H1 (cell line): ENCODE measurements at regions not wholly inside any gene's neighbourhood (a gene's known extent, or its start where the extent isn't known, plus 50 kb on each side); places are given as distances from the start of the nearest gene placed in this dataset.

Source experiments
- CTCF ChIA-PET: fragments of 300-600 bp; sonication (Branson Sonifier 250); formaldehyde crosslinking; loops from one replicate; lab custom pipeline; 2021; ENCODE audit not compliant: partially characterized antibody; lab: Charles Lee
- POLR2A ChIA-PET: fragments of 300-600 bp; sonication (Branson Sonifier 250); formaldehyde crosslinking; loops from one replicate; lab custom pipeline; 2021; ENCODE audit warnings: inconsistent platforms; ENCODE audit not compliant: partially characterized antibody; lab: Charles Lee
- DNase-seq, 2 experiments: peaks; one replicate each; pipeline versions ENCODE4 v3.0.0 to v3.0.0-alpha.2; 2010 to 2022; ENCODE audit warnings: low spot score in 2 of 2, low read depth in 1 of 2, mixed read lengths in 1 of 2
- FAIRE-seq: peaks from 2 replicates; lab custom pipeline; 2011; peaks lifted over from hg19 to GRCh38; lab: Jason Lieb, UNC
- H2AFZ ChIP-seq: 2 replicates; pipeline ENCODE4 v1.8.1; 2012; ENCODE audit warnings: low read length, inconsistent platforms
- H2AK5ac ChIP-seq: 2 replicates; pipeline ENCODE4 v1.6.1; 2013; ENCODE audit warnings: low read depth, low read length
- H2BK120ac ChIP-seq: replicated peaks from 2 replicates; pipeline ENCODE3; 2013; ENCODE audit warnings: low read depth, low read length, inconsistent platforms
- H2BK12ac ChIP-seq: 2 replicates; pipeline ENCODE4 v1.6.1; 2013; ENCODE audit warnings: low read depth, low read length
- H2BK15ac ChIP-seq: 2 replicates; pipeline ENCODE4 v1.6.1; 2013; ENCODE audit warnings: low read length
- H2BK20ac ChIP-seq: 2 replicates; pipeline ENCODE4 v1.6.1; 2013; ENCODE audit warnings: low read length
- H2BK5ac ChIP-seq: 2 replicates; pipeline ENCODE4 v1.6.1; 2013; ENCODE audit warnings: low read depth, low read length
- H3K14ac ChIP-seq: 2 replicates; pipeline ENCODE4 v1.6.1; 2013; ENCODE audit warnings: inconsistent platforms; ENCODE audit not compliant: insufficient read length
- H3K18ac ChIP-seq: 2 replicates; pipeline ENCODE4 v1.6.1; 2013; ENCODE audit warnings: low read length; ENCODE audit errors: extremely low read depth
- H3K23ac ChIP-seq: 2 replicates; pipeline ENCODE4 v1.6.1; 2013; ENCODE audit warnings: inconsistent platforms; ENCODE audit not compliant: insufficient read length
- H3K23me2 ChIP-seq: 2 replicates; pipeline ENCODE4 v1.6.1; 2013; ENCODE audit warnings: low read depth, low read length
- H3K27ac ChIP-seq: 2 replicates; pipeline ENCODE4 v1.6.1; 2011; ENCODE audit warnings: low read depth, low read length, inconsistent platforms
- H3K27me3 ChIP-seq, 4 experiments: replicated peaks in 1 of 4; 1 replicate in 1 of 4; 2 replicates in 3 of 4; pipeline versions ENCODE4 v1.6.1 to v1.8.1; 2011 to 2013; ENCODE audit warnings: low read length in 3 of 4, mild to moderate bottlenecking in 3 of 4, inconsistent platforms in 2 of 4, mixed read lengths in 2 of 4, moderate library complexity in 1 of 4; ENCODE audit not compliant: control insufficient read depth in 3 of 4, insufficient read depth in 3 of 4; ENCODE audit errors: extremely low read depth in 1 of 4
- H3K36me3 ChIP-seq, 4 experiments: 2 replicates each; pipeline versions ENCODE4 v1.6.1 to v1.8.1; 2011 to 2013; ENCODE audit warnings: mild to moderate bottlenecking in 4 of 4, low read length in 3 of 4, moderate library complexity in 2 of 4, control low read depth in 1 of 4, inconsistent platforms in 1 of 4; ENCODE audit not compliant: insufficient read depth in 4 of 4, control insufficient read depth in 2 of 4
- H3K4ac ChIP-seq: replicated peaks from 2 replicates; pipeline ENCODE3; 2013; ENCODE audit warnings: low read length, low read depth, mixed read lengths, inconsistent platforms; ENCODE audit not compliant: insufficient read length
- H3K4me1 ChIP-seq, 4 experiments: replicated peaks in 1 of 4; 1 replicate in 1 of 4; 2 replicates in 3 of 4; pipeline versions ENCODE4 v1.6.1 to v1.8.1; 2011 to 2013; ENCODE audit warnings: low read length in 3 of 4, inconsistent platforms in 2 of 4, mixed read lengths in 1 of 4; ENCODE audit not compliant: insufficient read depth in 4 of 4, control insufficient read depth in 3 of 4
- H3K4me2 ChIP-seq, 2 experiments: 2 replicates each; pipeline versions ENCODE4 v1.6.1 to v1.8.1; 2011 to 2013; ENCODE audit warnings: low read depth in 2 of 2, low read length in 2 of 2, control low read depth in 1 of 2, inconsistent platforms in 1 of 2, mild to moderate bottlenecking in 1 of 2; ENCODE audit not compliant: insufficient read depth in 1 of 2
- H3K4me3 ChIP-seq, 4 experiments: fragments of 200-600, 300-600 bp in 1 of 4; sonication (generic), shearing (Covaris generic), sonication (Bioruptor Twin) in 1 of 4; 2 replicates each; pipeline versions ENCODE4 v1.5.1 to v1.8.1; 2011 to 2016; ENCODE audit warnings: low read length in 4 of 4, low read depth in 3 of 4, control low read depth in 2 of 4, inconsistent platforms in 2 of 4, mild to moderate bottlenecking in 2 of 4, mixed read lengths in 1 of 4, moderate library complexity in 1 of 4; ENCODE audit not compliant: insufficient read depth in 2 of 4; ENCODE audit errors: extremely low read depth in 1 of 4
- H3K56ac ChIP-seq: replicated peaks from 2 replicates; pipeline ENCODE3; 2013; ENCODE audit warnings: low read depth, mild to moderate bottlenecking, mixed read lengths, low read length, inconsistent platforms; ENCODE audit not compliant: insufficient read length
- H3K79me1 ChIP-seq: 2 replicates; pipeline ENCODE4 v1.6.1; 2013; ENCODE audit warnings: low read depth, low read length, control low read depth
- H3K79me2 ChIP-seq, 2 experiments: 2 replicates each; pipeline versions ENCODE4 v1.6.1 to v1.8.1; 2012 to 2013; ENCODE audit warnings: low read length in 2 of 2, mild to moderate bottlenecking in 2 of 2, inconsistent platforms in 1 of 2; ENCODE audit not compliant: insufficient read depth in 2 of 2, control insufficient read depth in 1 of 2
- H3K9ac ChIP-seq, 4 experiments: replicated peaks in 1 of 4; 1 replicate in 1 of 4; 2 replicates in 3 of 4; pipeline versions ENCODE4 v1.6.1 to v1.8.1; 2011 to 2013; ENCODE audit warnings: low read depth in 3 of 4, low read length in 3 of 4, control low read depth in 2 of 4, mild to moderate bottlenecking in 2 of 4, moderate library complexity in 2 of 4, inconsistent platforms in 1 of 4; ENCODE audit errors: extremely low read depth in 1 of 4
- H3K9me3 ChIP-seq, 2 experiments: 2 replicates each; pipeline versions ENCODE4 v1.6.1 to v1.8.1; 2012 to 2013; ENCODE audit warnings: mild to moderate bottlenecking in 2 of 2, moderate library complexity in 2 of 2, control low read depth in 1 of 2, inconsistent platforms in 1 of 2, low read depth in 1 of 2, low read length in 1 of 2, mixed read lengths in 1 of 2; ENCODE audit not compliant: insufficient read depth in 2 of 2
- H4K20me1 ChIP-seq, 2 experiments: replicated peaks in 1 of 2; 2 replicates each; pipeline versions ENCODE3 to v1.8.1; 2011 to 2013; ENCODE audit warnings: inconsistent platforms in 2 of 2, low read length in 2 of 2, mild to moderate bottlenecking in 1 of 2; ENCODE audit not compliant: insufficient read depth in 2 of 2, control insufficient read depth in 1 of 2
- H4K5ac ChIP-seq: 2 replicates; pipeline ENCODE4 v1.6.1; 2013; ENCODE audit warnings: low read length, low read depth, mixed read lengths, inconsistent platforms; ENCODE audit not compliant: insufficient read length
- H4K8ac ChIP-seq: 2 replicates; pipeline ENCODE4 v1.8.0; 2013; ENCODE audit warnings: mild to moderate bottlenecking, moderate library complexity, low read length, inconsistent platforms; ENCODE audit not compliant: insufficient read depth; ENCODE audit errors: extremely low read depth
- H4K91ac ChIP-seq: replicated peaks from 2 replicates; pipeline ENCODE3; 2013; ENCODE audit warnings: low read length, mixed read lengths, inconsistent platforms; ENCODE audit not compliant: insufficient read length
- CTBP2 ChIP-seq: IDR thresholded peaks from 2 replicates; pipeline ENCODE4 v1.7.0; 2011; ENCODE audit warnings: borderline replicate concordance, mild to moderate bottlenecking, moderate library complexity, mixed read lengths, low read length; ENCODE audit not compliant: insufficient read depth, insufficient read length
- EZH2 ChIP-seq: fragments of 200-600 bp; sonication (generic); IDR thresholded peaks from 2 replicates; pipeline ENCODE4 v1.7.1; 2012; ENCODE audit warnings: low read depth, mild to moderate bottlenecking, moderate library complexity, low read length, inconsistent platforms; ENCODE audit not compliant: severe bottlenecking
- GABPA ChIP-seq: IDR thresholded peaks from 2 replicates; pipeline ENCODE4 v1.6.1; 2011; ENCODE audit warnings: mild to moderate bottlenecking, low read length, moderate library complexity, borderline replicate concordance; ENCODE audit not compliant: insufficient read depth
- RXRA ChIP-seq: IDR thresholded peaks from 2 replicates; pipeline ENCODE4 v1.6.1; 2011; ENCODE audit warnings: low read depth, mild to moderate bottlenecking, low read length, moderate library complexity; ENCODE audit not compliant: insufficient read depth
- SAP30 ChIP-seq: fragments of 300-600 bp; sonication (generic); IDR thresholded peaks from 2 replicates; pipeline ENCODE4 v1.7.1; 2012; ENCODE audit warnings: low read length, moderate library complexity, mild to moderate bottlenecking, inconsistent platforms; ENCODE audit not compliant: insufficient read depth, insufficient replicate concordance
- SUZ12 ChIP-seq: fragments of 200-600 bp; sonication (generic); IDR thresholded peaks from 2 replicates; pipeline ENCODE4 v1.6.1; 2012; ENCODE audit warnings: mild to moderate bottlenecking, inconsistent platforms, low read length, moderate library complexity, mixed read lengths
- TCF12 ChIP-seq: IDR thresholded peaks from 2 replicates; pipeline ENCODE4 v1.6.1; 2011; ENCODE audit warnings: low read depth, mild to moderate bottlenecking, low read length
- TEAD4 ChIP-seq: IDR thresholded peaks from 2 replicates; pipeline ENCODE4 v1.6.1; 2012; ENCODE audit warnings: low read depth, low read length, inconsistent platforms, mixed read lengths
- WGBS, 2 experiments: shearing (Covaris generic) in 1 of 2; methylation state at CpG; one replicate each; pipeline versions ENCODE4 v1.1.6 to v1.1.7; 2013 to 2015; ENCODE audit warnings: low lambda C conversion rate in 2 of 2, mixed read lengths in 2 of 2, inconsistent platforms in 1 of 2, low coverage in 1 of 2, missing lambda C conversion rate in 1 of 2; ENCODE audit not compliant: insufficient replicate concordance in 2 of 2, insufficient coverage in 1 of 2, insufficient read length in 1 of 2; ENCODE audit errors: extremely low coverage in 1 of 2, missing lambda C conversion rate in 1 of 2; 5-methylcytosine and 5-hydroxymethylcytosine counted together

GRCh38 chr7:106536079-106536478 lies 124.9 kb downstream of the CCDC71L start:
- WGBS, 2 experiments, result 93% methylated on average over 3 of the region's 3 CpGs; no CpG with 5 or more reads in 1 of the 2 experiments
- Histone ChIP-seq H3K9ac (no peak overlapping the region), H3K23me2 (no peaks in the 10 kb centered on the region), H2BK15ac (no peak overlapping the region), H3K79me2 (no peaks in the 10 kb centered on the region), H3K18ac (no peak overlapping the region), H2AFZ (no peak overlapping the region), H4K91ac (no peak overlapping the region)
- TF ChIP-seq SUZ12 (no peak), SAP30 (no peak), CTBP2 (no peak), TEAD4 (no peak), EZH2 (no peak), RXRA (no peak), TCF12 (no peak), GABPA (no peak)
- TF ChIP-seq, all 59 proteins: peak for 0
- H2BK5ac ChIP-seq, result no peak overlapping the region
- ChIA-PET CTCF (interaction anchor here (0.5 to 1.2 kb wide), 2 partner anchors 67 to 359 kb away, joined by 3 read pairs; no protein-coding TSS in a partner anchor), POLR2A (interaction anchor here (0.6 kb wide), 1 partner anchor 15 kb away, joined by 3 read pairs; no protein-coding TSS in a partner anchor)
- no peak overlapping the region for H4K8ac ChIP-seq
- no peaks in the 10 kb centered on the region for H3K27me3 ChIP-seq
- H4K20me1 ChIP-seq, result no peaks in the 10 kb centered on the region
- H2BK20ac ChIP-seq, result no peak overlapping the region
- H3K27ac ChIP-seq, result no peak overlapping the region
- H3K4me1 ChIP-seq, result no peaks in the 10 kb centered on the region
- no peak overlapping the region for H2BK120ac ChIP-seq
- DNase-seq (no peak), FAIRE-seq (no peak)
- H3K56ac ChIP-seq, result no peak overlapping the region
- H3K4ac ChIP-seq, result no peak overlapping the region
- H3K9me3 ChIP-seq, result peaks cover 0 to 2% of the 10 kb centered on the region in 2 experiments; a peak in 1 of 4 replicates
- H3K36me3 ChIP-seq, result no peaks in the 10 kb centered on the region
- no peak overlapping the region for H3K4me3 ChIP-seq
- H3K14ac ChIP-seq, result no peak overlapping the region
- H3K4me2 ChIP-seq, result no peak overlapping the region
- no peaks in the 10 kb centered on the region for H3K79me1 ChIP-seq
- H4K5ac ChIP-seq, result no peak overlapping the region
- no peak overlapping the region for H3K23ac ChIP-seq
- H2AK5ac ChIP-seq, result no peak overlapping the region
- H2BK12ac ChIP-seq, result no peak overlapping the region
